OCI-LY1 (cell line): ENCODE measurements at regions not wholly inside any gene's neighbourhood (a gene's known extent, or its start where the extent isn't known, plus 50 kb on each side); places are given as distances from the start of the nearest gene placed in this dataset.

ENCODE experiments used
- EZH2 ChIP-seq: fragments of 200-600 bp; sonication (generic), shearing (Covaris generic); IDR thresholded peaks from 2 replicates; pipeline ENCODE4 v1.8.0; 2017; ENCODE audit warnings: borderline replicate concordance, mixed run types, mild to moderate bottlenecking, antibody characterized with exemption, low read length, moderate library complexity, mixed read lengths
- TF ChIP-seq, protein P1 (sequence below): fragments of 200-600 bp; sonication (generic), shearing (Covaris generic); IDR thresholded peaks from 2 replicates; pipeline ENCODE4 v1.5.1; 2017; ENCODE audit warnings: mild to moderate bottlenecking, antibody characterized with exemption, low read length, moderate library complexity, mixed read lengths

DNA sequence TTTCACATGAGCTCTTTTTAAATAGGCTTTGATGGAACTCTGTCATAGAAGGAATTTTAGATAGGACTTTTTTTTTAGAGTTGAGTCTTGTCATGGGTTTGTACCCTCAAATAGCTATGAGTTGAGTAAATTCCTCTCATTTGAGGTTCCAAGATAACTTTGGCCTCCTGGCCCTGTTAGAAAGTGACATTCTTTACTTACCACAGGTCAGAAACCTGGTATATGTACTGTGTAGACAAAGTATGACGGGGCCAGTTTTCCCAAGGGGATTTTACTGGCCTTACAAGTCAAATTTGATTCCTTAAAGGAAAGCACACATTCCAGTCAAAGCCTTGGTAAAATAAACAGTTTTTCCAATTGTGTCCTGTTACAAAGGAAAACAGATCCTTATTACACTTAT, 729.3 kb upstream of the LUZP2 start:
- TF ChIP-seq, protein P1, sequence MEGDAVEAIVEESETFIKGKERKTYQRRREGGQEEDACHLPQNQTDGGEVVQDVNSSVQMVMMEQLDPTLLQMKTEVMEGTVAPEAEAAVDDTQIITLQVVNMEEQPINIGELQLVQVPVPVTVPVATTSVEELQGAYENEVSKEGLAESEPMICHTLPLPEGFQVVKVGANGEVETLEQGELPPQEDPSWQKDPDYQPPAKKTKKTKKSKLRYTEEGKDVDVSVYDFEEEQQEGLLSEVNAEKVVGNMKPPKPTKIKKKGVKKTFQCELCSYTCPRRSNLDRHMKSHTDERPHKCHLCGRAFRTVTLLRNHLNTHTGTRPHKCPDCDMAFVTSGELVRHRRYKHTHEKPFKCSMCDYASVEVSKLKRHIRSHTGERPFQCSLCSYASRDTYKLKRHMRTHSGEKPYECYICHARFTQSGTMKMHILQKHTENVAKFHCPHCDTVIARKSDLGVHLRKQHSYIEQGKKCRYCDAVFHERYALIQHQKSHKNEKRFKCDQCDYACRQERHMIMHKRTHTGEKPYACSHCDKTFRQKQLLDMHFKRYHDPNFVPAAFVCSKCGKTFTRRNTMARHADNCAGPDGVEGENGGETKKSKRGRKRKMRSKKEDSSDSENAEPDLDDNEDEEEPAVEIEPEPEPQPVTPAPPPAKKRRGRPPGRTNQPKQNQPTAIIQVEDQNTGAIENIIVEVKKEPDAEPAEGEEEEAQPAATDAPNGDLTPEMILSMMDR = no peak
- TF ChIP-seq EZH2 = no peak
